SKM-1 treated with dmso at 0.1 percent for 144 hours (cell line): ENCODE measurements at regions not wholly inside any gene's neighbourhood (a gene's known extent, or its start where the extent isn't known, plus 50 kb on each side); places are given as distances from the start of the nearest gene placed in this dataset.
"Not testable (repeated sequence)": the region's sequence is repeated elsewhere in the genome, so short reads cannot be mapped to it uniquely, and the experiment has no call there.

ENCODE experiments used
- DNase-seq: peaks from one replicate; lab custom pipeline; 2025; ENCODE audit not compliant: unreplicated experiment; lab: John Stamatoyannopoulos, UW

DNA sequence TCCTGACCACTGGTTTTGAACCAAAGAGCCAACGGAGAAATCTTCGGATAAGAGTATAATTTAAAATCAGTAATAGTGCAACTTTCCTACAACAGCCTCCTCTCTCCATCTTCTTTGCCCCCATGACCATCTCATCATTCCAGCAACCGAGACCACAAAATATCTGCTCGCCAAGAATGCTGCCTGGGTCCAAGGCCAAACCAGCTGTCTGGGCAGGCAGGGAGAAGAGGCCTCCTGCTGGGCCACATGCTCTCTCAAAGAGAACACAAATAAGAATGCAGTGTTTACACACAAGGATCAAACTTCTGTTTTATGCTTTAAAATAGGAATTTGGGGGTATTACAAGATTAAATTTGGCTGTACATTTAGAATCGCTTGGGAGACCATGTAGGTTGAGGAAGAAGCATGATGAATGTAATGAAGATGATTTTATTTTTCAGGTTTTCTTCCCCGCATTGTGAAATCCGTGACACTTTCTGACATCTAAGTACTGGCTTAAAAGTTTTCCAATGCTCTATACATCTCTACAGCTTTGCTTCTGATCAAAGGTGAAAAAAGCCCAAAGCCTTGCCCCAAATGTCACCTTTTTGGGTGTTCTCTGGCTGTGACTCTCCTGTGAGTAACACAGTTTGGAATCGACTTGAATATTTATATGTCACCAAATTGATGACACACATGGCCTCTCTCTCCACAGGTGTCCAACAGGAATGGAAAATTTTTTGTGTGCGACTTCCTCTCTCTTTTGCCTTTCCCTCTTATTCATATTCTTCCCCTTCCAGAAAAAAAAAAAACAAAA is 79.4 kb upstream of the PROKR2 start:
- no peak for DNase-seq

DNA sequence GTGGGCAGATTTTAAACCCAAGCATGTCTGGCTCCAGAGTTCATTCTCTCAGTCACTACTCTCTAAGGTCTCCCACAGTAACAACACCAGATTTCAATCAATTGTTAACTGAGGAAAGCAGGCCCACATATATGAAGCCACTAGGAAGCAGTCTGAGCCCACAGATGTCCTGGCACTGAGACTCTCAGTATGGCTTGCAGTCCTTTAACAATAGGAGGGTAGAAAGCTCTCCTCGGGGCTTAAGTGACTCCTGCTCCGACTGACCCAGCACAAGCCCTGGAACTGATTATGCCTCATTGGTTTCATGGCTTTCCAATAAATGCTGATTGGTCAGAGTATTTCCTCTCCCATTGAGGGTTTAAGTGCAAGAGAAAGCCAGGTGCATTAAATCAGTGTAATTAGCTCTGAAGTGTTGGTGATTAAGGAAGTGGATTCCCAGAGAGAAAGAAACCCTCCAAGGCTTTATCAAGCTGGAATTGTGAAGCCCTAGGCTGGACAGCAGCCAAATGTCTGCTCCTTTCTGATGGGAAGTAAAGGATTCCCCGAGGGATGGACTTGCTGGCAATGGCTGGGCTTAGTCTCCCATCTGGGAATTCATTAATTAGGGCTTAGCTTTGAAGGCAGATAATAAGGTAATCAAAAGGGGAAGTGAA is 76.6 kb upstream of the PROKR2 start:
- no peak for DNase-seq

DNA sequence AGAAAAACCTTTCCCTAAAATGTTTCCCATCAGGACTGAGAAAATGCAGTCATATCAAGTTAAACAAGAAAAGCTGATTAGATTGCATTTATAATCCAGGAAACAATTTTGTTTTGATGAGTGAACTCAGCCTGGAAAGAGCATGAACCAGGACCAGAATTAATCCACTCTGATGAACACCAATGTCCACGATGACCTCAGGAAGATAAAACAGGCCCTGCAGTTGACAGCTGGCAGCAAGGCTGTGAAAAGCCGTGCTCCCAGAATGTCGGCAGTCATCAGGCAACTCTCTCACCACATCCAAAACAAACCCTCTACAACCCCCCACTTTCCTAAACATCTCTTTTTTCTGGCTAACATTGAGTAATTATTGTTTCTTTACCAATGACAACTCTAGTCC is 74.0 kb upstream of the PROKR2 start:
- DNase-seq, result no peak

DNA sequence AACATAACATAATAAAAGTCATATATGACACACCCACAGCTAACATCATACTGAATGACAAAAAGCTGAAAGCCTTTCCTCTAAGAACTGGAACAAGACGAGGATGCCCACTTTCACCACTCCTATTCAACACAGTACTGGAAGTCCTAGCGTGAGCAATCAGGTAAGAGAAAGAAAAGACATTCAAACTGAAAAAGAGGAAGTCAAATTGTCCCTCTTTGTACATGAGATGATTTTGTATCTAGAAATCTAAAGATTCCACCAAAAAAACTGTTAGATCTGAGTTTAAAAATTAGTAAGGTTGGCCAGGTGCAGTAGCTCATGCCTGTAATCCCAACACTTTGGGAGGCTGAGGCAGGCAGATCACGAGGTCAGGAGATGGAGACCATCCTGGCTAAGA is 70.1 kb upstream of the PROKR2 start:
- not testable (repeated sequence) for DNase-seq

DNA sequence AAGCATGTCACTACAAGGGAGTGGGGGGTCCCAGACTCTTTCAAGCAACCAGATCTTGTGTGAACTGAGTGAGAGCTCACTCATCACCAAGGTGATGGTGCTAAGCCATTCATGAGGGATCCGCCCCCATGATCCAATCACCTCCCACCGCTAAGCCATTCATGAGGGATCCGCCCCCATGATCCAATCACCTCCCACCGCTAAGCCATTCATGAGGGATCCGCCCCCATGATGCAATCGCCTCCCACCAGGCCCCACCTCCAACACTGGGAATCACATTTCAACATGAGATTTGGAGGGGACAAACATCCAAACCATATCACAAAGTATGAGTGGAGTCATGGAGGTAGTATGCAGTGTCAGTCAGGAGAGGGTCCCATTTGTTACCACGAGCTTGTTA is 64.8 kb upstream of the PROKR2 start:
- DNase-seq, result not testable (repeated sequence)

DNA sequence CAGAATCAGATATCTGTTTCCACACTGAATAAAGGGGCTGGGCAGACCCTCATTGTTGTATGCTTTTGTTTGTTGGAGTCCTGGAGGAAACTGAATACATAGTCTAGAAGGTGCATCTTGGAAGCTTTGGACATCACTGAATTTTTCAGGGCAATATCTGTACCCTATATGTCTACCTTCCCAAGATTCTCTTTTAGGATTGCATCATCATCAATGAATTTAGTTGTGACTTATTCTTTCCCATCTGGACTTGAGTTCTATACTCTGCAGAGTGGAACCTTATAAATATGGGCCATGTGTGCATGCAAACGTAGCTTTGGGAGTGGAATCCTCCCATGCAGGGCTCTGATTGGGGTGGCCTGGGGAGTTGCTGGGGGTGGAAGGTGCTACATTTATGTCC is 60.7 kb upstream of the PROKR2 start:
- DNase-seq, result no peak

DNA sequence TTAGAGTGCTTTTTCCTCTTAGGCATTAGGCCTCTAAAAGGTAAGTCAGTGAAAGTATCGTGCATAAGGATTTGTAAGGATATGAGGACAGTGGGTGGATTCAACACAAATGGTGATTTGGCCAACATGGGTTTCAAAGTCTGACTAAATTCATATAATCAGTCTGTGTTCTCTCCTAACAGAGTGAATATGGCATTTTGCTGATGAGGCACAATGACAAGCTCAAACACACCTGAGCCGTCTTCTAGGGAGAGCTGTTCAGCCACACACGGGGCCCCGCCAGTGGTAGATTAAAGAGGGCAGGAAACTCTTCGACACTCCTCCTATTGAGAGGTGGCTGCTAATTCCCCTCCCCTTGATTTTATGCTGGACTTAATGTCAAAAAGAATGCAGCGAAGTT is 59.5 kb upstream of the PROKR2 start:
- DNase-seq, result no peak

DNA sequence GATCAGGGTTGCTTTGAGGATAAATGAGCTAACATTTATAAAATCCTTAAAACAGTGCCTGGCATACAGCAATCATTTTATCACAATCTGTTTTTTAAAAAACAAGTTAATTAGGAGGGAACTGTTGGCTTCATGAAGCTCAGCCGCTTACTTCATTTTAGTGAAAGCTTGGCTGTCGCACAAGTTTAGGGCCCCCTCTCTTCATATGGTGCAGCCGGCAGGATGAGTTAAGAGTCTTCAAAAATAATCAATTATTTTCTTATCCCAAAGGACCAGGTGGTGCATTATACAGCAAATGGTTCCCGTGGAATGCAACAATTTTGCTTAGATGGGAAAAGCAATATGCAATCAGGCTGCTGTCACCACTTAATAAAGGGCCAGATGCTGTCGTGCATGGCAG is 57.4 kb upstream of the PROKR2 start:
- no peak for DNase-seq

DNA sequence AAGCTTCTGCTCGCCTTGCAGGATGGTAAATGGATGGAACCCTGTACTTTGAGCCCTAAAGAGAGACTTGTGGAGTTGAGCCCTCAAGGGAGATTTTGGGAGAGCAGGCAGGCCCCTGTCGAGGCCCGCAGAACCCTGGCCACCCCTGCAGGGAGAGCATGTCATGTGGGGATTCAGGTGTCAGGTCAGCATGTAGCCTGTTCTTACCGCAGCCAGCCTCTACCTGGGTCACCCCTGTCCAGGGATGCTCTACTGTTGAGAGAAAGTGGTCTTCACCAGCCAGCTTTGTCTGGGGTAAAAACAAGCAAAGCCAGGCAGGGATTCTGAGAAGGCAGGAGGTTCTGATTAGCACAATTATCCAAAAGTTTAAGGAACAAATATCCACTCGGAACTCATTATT is 55.6 kb upstream of the PROKR2 start:
- no peak for DNase-seq

DNA sequence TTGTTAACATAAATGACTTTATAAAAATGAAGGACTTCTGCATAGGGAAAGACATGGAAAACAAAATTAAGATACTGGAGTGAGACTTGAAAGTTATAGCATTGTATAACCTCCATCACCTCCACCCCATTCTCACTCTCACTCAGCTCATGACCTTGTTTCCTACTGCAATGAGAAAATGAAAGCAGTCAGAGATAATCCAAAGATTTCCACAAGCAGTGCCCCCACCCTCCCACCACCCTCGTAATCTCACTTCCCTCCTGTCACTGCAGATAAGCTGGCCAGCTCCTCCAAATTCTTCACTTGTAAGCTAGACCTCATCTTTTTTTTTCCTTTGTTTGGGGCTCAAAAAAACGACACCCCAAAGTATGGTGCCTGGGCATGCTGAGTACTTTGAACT is 52.9 kb upstream of the PROKR2 start:
- DNase-seq, result no peak
